ENCODE measurements at regions not wholly inside any gene's neighbourhood (a gene's known extent, or its start where the extent isn't known, plus 50 kb on each side); places are given as distances from the start of the nearest gene placed in this dataset.

DNA sequence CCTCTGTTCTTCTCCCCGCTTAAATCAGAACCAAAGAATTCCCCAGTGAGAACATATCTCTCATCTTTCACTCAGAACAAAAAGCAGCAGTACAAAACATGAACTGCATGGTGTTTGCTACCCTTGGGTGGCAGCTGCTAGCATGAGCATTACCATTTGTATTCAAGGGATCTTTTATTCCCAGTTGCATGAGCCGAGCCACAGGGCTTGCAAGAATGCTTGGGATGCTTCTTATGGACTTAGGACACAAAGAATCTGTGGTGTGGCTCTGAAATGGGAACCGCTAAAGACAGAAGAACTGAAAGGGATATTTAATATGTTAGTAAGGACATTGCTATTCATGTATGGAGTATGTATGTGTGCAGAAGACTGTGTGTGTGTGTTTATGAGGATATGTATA lies 190.6 kb downstream of the TMX1 start:
- Mint-ChIP-seq H3K27ac (ENCODE audit: unreplicated experiment) (no peak overlapping the region), H3K4me1 (ENCODE audit: unreplicated experiment) (peaks cover 3% of the 10 kb centered on the region), H3K4me3 (ENCODE audit: unreplicated experiment) (no peak overlapping the region), H3K9me3 (ENCODE audit: unreplicated experiment) (no peaks in the 10 kb centered on the region), H3K36me3 (ENCODE audit: low read depth, unreplicated experiment) (no peaks in the 10 kb centered on the region), H3K27me3 (ENCODE audit: unreplicated experiment) (no peaks in the 10 kb centered on the region)
- TF ChIP-seq, protein P1, sequence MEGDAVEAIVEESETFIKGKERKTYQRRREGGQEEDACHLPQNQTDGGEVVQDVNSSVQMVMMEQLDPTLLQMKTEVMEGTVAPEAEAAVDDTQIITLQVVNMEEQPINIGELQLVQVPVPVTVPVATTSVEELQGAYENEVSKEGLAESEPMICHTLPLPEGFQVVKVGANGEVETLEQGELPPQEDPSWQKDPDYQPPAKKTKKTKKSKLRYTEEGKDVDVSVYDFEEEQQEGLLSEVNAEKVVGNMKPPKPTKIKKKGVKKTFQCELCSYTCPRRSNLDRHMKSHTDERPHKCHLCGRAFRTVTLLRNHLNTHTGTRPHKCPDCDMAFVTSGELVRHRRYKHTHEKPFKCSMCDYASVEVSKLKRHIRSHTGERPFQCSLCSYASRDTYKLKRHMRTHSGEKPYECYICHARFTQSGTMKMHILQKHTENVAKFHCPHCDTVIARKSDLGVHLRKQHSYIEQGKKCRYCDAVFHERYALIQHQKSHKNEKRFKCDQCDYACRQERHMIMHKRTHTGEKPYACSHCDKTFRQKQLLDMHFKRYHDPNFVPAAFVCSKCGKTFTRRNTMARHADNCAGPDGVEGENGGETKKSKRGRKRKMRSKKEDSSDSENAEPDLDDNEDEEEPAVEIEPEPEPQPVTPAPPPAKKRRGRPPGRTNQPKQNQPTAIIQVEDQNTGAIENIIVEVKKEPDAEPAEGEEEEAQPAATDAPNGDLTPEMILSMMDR (IDR thresholded peaks at IDR 0.05; ENCODE audit: unreplicated experiment) = no peak
- no peak for DNase-seq (ENCODE audit: low spot score)

DNA sequence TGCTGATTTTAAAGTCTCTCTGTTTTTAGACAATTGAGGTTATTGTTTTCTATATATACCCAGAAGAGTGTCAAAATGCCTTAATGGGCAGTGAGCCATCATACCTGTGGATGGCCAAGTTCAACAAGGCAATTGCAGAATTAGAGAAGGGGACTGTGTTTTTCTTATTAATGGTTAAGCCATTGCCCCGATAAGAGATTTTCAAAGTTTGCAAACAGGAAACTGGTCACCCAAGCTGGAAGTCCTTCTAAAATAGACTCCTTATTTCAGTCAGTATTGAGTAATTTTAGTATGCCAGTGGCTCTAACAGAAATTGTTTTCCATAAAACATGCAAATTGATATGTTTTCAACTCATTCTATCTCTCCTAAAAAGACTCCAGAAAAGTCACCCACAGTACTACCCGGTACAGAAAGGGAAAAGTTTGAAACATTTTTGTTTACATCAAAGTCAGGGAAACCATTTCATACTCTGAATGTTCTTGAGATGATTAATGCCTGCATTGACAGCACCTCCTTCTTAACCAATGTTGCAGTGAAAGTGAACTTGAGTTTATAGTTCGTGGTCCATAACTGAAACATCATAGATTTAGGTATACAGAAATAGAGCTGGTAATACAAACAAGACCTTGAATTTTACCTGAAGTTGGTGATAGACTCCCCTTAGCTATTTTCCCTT lies 191.1 kb downstream of the TMX1 start:
- Mint-ChIP-seq H3K4me1 (ENCODE audit: unreplicated experiment) (peaks cover 3% of the 10 kb centered on the region), H3K27me3 (ENCODE audit: unreplicated experiment) (no peaks in the 10 kb centered on the region), H3K36me3 (ENCODE audit: low read depth, unreplicated experiment) (no peaks in the 10 kb centered on the region), H3K9me3 (ENCODE audit: unreplicated experiment) (no peaks in the 10 kb centered on the region), H3K27ac (ENCODE audit: unreplicated experiment) (no peak overlapping the region), H3K4me3 (ENCODE audit: unreplicated experiment) (no peak overlapping the region)
- TF ChIP-seq, protein P1 (IDR thresholded peaks at IDR 0.05; ENCODE audit: unreplicated experiment) = no peak
- DNase-seq (ENCODE audit: low spot score) = no peak

DNA sequence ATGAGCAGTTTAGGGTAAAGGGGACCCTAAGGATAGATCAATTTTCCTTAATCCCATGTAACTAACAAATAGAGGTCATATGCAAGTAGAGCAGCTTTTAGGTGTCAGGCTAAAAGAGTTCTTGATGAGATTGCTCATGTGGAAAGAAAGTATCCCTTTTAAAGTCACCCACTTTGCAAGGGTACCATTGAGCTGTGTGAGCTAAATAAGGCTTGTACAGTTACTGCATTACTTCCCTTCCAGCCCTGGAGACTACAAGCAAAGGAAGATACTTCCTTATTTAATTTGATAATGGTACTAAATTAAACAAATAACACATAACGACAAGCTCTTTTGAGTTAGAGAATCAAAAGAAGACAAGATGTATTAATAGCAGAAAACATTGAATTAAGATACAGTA lies 191.7 kb downstream of the TMX1 start:
- DNase-seq (ENCODE audit: low spot score) = no peak
- Mint-ChIP-seq H3K36me3 (ENCODE audit: low read depth, unreplicated experiment) (no peaks in the 10 kb centered on the region), H3K27me3 (ENCODE audit: unreplicated experiment) (no peaks in the 10 kb centered on the region), H3K9me3 (ENCODE audit: unreplicated experiment) (no peaks in the 10 kb centered on the region), H3K27ac (ENCODE audit: unreplicated experiment) (no peak overlapping the region), H3K4me1 (ENCODE audit: unreplicated experiment) (peaks cover 3% of the 10 kb centered on the region), H3K4me3 (ENCODE audit: unreplicated experiment) (no peak overlapping the region)
- TF ChIP-seq, protein P1 (IDR thresholded peaks at IDR 0.05; ENCODE audit: unreplicated experiment) = no peak

DNA sequence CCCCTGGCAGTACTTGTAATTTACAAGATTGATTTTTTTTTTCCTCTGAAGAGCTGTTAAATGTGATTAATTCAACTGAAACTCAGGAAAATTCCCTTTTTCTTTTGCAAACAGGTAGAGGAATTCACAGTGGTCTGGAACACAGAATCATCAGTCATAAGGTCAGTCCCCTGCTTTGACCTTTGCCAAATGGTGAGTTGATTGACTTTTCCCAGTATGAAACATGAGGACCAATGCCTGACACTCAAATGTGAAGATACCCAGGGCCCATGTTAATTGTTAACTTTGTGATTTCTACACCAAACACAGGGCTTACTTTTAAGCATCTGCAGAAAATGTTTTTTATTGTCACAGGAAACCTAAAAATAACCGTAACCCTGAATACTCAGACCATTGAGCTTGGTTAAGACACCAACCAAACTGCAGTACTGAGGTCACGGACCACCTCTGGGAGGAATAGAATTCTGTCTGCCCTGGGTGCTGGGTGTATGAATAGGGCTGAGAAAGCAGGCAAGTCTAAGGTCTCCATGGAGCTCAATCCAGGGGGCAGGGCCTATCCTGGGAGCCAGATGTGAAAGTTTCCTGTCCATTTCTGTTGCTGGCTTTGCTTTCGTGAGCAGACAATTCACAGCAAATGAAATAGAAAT lies 192.4 kb downstream of the TMX1 start:
- Mint-ChIP-seq H3K27ac (ENCODE audit: unreplicated experiment) (no peak overlapping the region), H3K9me3 (ENCODE audit: unreplicated experiment) (no peaks in the 10 kb centered on the region), H3K27me3 (ENCODE audit: unreplicated experiment) (no peaks in the 10 kb centered on the region), H3K4me1 (ENCODE audit: unreplicated experiment) (peaks cover 3% of the 10 kb centered on the region), H3K36me3 (ENCODE audit: low read depth, unreplicated experiment) (no peaks in the 10 kb centered on the region), H3K4me3 (ENCODE audit: unreplicated experiment) (no peak overlapping the region)
- no peak for DNase-seq (ENCODE audit: low spot score)
- TF ChIP-seq, protein P1 (IDR thresholded peaks at IDR 0.05; ENCODE audit: unreplicated experiment) = no peak

DNA sequence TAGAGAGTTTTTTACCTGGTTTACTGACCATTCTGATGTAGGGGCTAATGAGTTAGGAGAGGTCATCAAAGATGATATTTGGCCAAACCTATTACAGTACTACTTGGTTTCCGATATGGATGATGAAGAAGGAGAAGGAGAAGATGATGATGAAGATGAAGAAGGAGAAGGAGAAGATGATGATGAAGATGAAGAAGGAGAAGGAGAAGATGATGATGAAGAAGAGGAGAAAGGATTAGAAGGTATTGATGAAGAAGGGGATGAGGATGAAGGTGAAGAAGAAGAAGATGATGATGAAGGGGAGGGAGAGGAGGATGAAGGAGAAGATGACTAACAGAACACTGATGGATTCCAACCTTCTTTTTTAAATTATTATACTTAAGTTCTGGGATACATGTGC lies 196.6 kb downstream of the TMX1 start:
- TF ChIP-seq, protein P1 (IDR thresholded peaks at IDR 0.05; ENCODE audit: unreplicated experiment) = no peak
- no peak overlapping the region for H3K4me3 Mint-ChIP-seq (ENCODE audit: unreplicated experiment)
- H3K9me3 Mint-ChIP-seq (ENCODE audit: unreplicated experiment) = no peaks in the 10 kb centered on the region
- DNase-seq (ENCODE audit: low spot score) = no peak
- H3K36me3 Mint-ChIP-seq (ENCODE audit: low read depth, unreplicated experiment) = no peaks in the 10 kb centered on the region
- no peaks in the 10 kb centered on the region for H3K27me3 Mint-ChIP-seq (ENCODE audit: unreplicated experiment)
- H3K4me1 Mint-ChIP-seq (ENCODE audit: unreplicated experiment) = no peaks in the 10 kb centered on the region
- no peak overlapping the region for H3K27ac Mint-ChIP-seq (ENCODE audit: unreplicated experiment)

All from endothelial cell (in vitro differentiated cells).